B cell (primary cell): ENCODE measurements at regions not wholly inside any gene's neighbourhood (a gene's known extent, or its start where the extent isn't known, plus 50 kb on each side); places are given as distances from the start of the nearest gene placed in this dataset.
"Not testable (repeated sequence)": the region's sequence is repeated elsewhere in the genome, so short reads cannot be mapped to it uniquely, and the experiment has no call there.

Source experiments
- ATAC-seq: fragments of 200-7000 bp; cut with Tn5 transposase; one replicate; pipeline ENCODE4 v1.10.0; 2021; ENCODE audit warnings: low read depth, mild to moderate bottlenecking, moderate number of reproducible peaks, moderate library complexity
- CTCF ChIA-PET: fragments of 350-600 bp; sonication (Branson Sonifier 250); formaldehyde crosslinking; loops from one replicate; lab custom pipeline; 2021; ENCODE audit warnings: antibody characterized with exemption, inconsistent platforms; lab: Charles Lee
- POLR2A ChIA-PET: fragments of 350-600 bp; sonication (Branson Sonifier 250); formaldehyde crosslinking; loops from one replicate; lab custom pipeline; 2021; ENCODE audit warnings: antibody characterized with exemption; lab: Charles Lee
- DNase-seq: peaks from one replicate; pipeline ENCODE4 v3.0.0; 2013
- H2AFZ ChIP-seq: 2 replicates; pipeline ENCODE4 v1.6.1; 2012; ENCODE audit warnings: mild to moderate bottlenecking, low read depth, low read length; ENCODE audit not compliant: insufficient read depth, poor library complexity, severe bottlenecking
- H3K27ac ChIP-seq, 2 donors: 1 replicate in 1 of 2; 2 replicates in 1 of 2; pipeline ENCODE4 v1.5.1; 2012 to 2013; ENCODE audit warnings: low read length in 2 of 2, mild to moderate bottlenecking in 2 of 2, moderate library complexity in 1 of 2
- H3K27me3 ChIP-seq, 4 experiments: fragments of 200-600 bp in 1 of 4; sonication (generic) in 1 of 4; replicated peaks in 1 of 4; 1 replicate in 2 of 4; 2 replicates in 2 of 4; pipeline versions ENCODE4 v1.6.1 to v1.7.0; 2013 to 2016; ENCODE audit warnings: low read length in 3 of 4, mild to moderate bottlenecking in 2 of 4, mixed read lengths in 1 of 4, moderate library complexity in 1 of 4; ENCODE audit not compliant: insufficient read depth in 4 of 4, control insufficient read depth in 3 of 4; ENCODE audit errors: control extremely low read depth in 1 of 4
- H3K36me3 ChIP-seq, 2 experiments: replicated peaks in 1 of 2; 1 replicate in 1 of 2; 2 replicates in 1 of 2; pipeline versions ENCODE4 v1.6.1 to v1.7.1; 2013; ENCODE audit warnings: low read length in 1 of 2; ENCODE audit not compliant: insufficient read depth in 2 of 2, control insufficient read depth in 1 of 2; ENCODE audit errors: control extremely low read depth in 1 of 2, extremely low read depth in 1 of 2
- H3K4me1 ChIP-seq, 2 donors: fragments of 200-600 bp in 1 of 2; sonication (generic) in 1 of 2; 1 replicate in 1 of 2; 2 replicates in 1 of 2; pipeline versions ENCODE4 v1.5.1 to v1.6.1; 2013 to 2017; ENCODE audit warnings: low read length in 2 of 2; ENCODE audit not compliant: control insufficient read depth in 2 of 2, insufficient read depth in 2 of 2
- H3K4me2 ChIP-seq: replicated peaks from 2 replicates; pipeline ENCODE3; 2012; ENCODE audit warnings: mild to moderate bottlenecking, low read depth, low read length; ENCODE audit not compliant: poor library complexity, severe bottlenecking
- H3K4me3 ChIP-seq, 5 experiments: fragments of 200-600 bp in 1 of 5; sonication (generic) in 1 of 5; 1 replicate in 3 of 5; 2 replicates in 2 of 5; pipeline versions ENCODE4 v1.5.1 to v1.7.0; 2011 to 2016; ENCODE audit warnings: low read length in 4 of 5, mild to moderate bottlenecking in 4 of 5, low read depth in 2 of 5, control low read depth in 1 of 5, moderate library complexity in 1 of 5; ENCODE audit not compliant: insufficient read depth in 1 of 5; ENCODE audit errors: control extremely low read depth in 1 of 5, extremely low read depth in 1 of 5
- H3K79me2 ChIP-seq: fragments of 200-600 bp; sonication (generic); one replicate; pipeline ENCODE4 v1.6.0; 2016; ENCODE audit warnings: low read length; ENCODE audit not compliant: control insufficient read depth, insufficient read depth
- H3K9ac ChIP-seq: fragments of 200-600 bp; sonication (generic); 2 replicates; pipeline ENCODE4 v1.6.1; 2017; ENCODE audit warnings: mild to moderate bottlenecking, low read length, moderate library complexity
- H3K9me3 ChIP-seq, 3 donors: one replicate each; pipeline versions ENCODE4 v1.6.1 to v1.7.1; 2013; ENCODE audit warnings: low read length in 2 of 3; ENCODE audit not compliant: control insufficient read depth in 2 of 3, insufficient read depth in 1 of 3; ENCODE audit errors: control extremely low read depth in 1 of 3
- H4K20me1 ChIP-seq: 2 replicates; pipeline ENCODE4 v1.6.0; 2012; ENCODE audit warnings: mild to moderate bottlenecking, low read length; ENCODE audit not compliant: insufficient read depth, control insufficient read depth, poor library complexity, severe bottlenecking
- H3K27ac Mint-ChIP-seq: one replicate; pipeline ENCODE4 v1.8.0; 2021; ENCODE audit warnings: mixed read lengths
- H3K27me3 Mint-ChIP-seq: one replicate; pipeline ENCODE4 v1.8.0; 2021; ENCODE audit warnings: mixed read lengths
- H3K4me1 Mint-ChIP-seq: one replicate; pipeline ENCODE4 v1.8.0; 2021; ENCODE audit warnings: mixed read lengths
- H3K4me3 Mint-ChIP-seq: one replicate; pipeline ENCODE4 v1.8.0; 2021; ENCODE audit warnings: mixed read lengths
- H3K9me3 Mint-ChIP-seq: one replicate; pipeline ENCODE4 v1.8.0; 2022; ENCODE audit warnings: mixed read lengths; ENCODE audit not compliant: insufficient read depth
- EZH2 ChIP-seq: IDR thresholded peaks from 2 replicates; pipeline ENCODE4 v1.6.1; 2012; ENCODE audit warnings: borderline replicate concordance, low read depth, mild to moderate bottlenecking, moderate library complexity, low read length; ENCODE audit not compliant: insufficient read depth, poor library complexity, severe bottlenecking
- WGBS: methylation state at CpG from one replicate; pipeline ENCODE4 v1.1.5; 2013; ENCODE audit warnings: missing lambda C conversion rate; ENCODE audit not compliant: insufficient coverage; 5-methylcytosine and 5-hydroxymethylcytosine counted together
- intact Hi-C: fragments of 100-400 bp; cut with micrococcal nuclease; formaldehyde crosslinking; loops from one replicate; pipeline ENCODE4 v1.10.0; 2022
- TF ChIP-seq, protein P1 (sequence below): fragments of 200-600 bp; IDR thresholded peaks from one replicate; pipeline ENCODE4 v1.8.0; 2022; ENCODE audit warnings: antibody characterized with exemption, mild to moderate bottlenecking

DNA sequence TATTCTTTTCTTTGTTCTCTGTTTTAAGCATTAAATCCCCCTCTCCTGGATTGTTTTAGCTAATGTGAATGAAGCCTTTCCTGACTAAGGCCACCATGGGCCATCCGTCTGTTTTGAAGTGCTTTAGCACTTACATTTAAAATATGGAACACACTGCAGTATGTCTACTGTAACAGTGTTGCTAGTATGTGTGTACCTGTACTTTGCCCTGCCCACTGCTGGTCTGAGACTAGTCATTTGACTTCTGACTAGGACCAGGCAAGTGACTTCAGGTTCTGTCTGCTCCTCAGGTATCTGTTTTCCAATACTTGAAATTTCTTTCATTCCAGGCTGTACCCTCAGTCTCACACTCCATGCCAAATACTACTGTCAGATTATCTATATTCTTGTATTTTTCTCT lies 120.1 kb upstream of the TSPAN8 start:
- H3K27me3 Mint-ChIP-seq = no peaks in the 10 kb centered on the region
- Histone ChIP-seq H3K27me3 (no peaks in the 10 kb centered on the region), H3K27ac (no peak overlapping the region), H3K4me2 (no peak overlapping the region), H3K79me2 (no peaks in the 10 kb centered on the region), H3K4me1 (no peaks in the 10 kb centered on the region), H3K4me3 (no peak overlapping the region), H3K36me3 (no peaks in the 10 kb centered on the region), H4K20me1 (no peaks in the 10 kb centered on the region), H3K9me3 (no peaks in the 10 kb centered on the region), H3K9ac (no peak overlapping the region), H2AFZ (no peak overlapping the region)
- H3K4me1 Mint-ChIP-seq = no peaks in the 10 kb centered on the region
- H3K27ac Mint-ChIP-seq = no peak overlapping the region
- ChIA-PET POLR2A (no interaction called here), CTCF (no interaction called here)
- no CpG with 5 or more reads among the region's 1 CpG for WGBS
- DNase-seq = no peak
- H3K4me3 Mint-ChIP-seq = no peak overlapping the region
- intact Hi-C loops = no loop called here
- no peaks in the 10 kb centered on the region for H3K9me3 Mint-ChIP-seq
- no peak for TF ChIP-seq EZH2
- TF ChIP-seq, protein P1, sequence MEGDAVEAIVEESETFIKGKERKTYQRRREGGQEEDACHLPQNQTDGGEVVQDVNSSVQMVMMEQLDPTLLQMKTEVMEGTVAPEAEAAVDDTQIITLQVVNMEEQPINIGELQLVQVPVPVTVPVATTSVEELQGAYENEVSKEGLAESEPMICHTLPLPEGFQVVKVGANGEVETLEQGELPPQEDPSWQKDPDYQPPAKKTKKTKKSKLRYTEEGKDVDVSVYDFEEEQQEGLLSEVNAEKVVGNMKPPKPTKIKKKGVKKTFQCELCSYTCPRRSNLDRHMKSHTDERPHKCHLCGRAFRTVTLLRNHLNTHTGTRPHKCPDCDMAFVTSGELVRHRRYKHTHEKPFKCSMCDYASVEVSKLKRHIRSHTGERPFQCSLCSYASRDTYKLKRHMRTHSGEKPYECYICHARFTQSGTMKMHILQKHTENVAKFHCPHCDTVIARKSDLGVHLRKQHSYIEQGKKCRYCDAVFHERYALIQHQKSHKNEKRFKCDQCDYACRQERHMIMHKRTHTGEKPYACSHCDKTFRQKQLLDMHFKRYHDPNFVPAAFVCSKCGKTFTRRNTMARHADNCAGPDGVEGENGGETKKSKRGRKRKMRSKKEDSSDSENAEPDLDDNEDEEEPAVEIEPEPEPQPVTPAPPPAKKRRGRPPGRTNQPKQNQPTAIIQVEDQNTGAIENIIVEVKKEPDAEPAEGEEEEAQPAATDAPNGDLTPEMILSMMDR = no peak
- no peak for ATAC-seq

DNA sequence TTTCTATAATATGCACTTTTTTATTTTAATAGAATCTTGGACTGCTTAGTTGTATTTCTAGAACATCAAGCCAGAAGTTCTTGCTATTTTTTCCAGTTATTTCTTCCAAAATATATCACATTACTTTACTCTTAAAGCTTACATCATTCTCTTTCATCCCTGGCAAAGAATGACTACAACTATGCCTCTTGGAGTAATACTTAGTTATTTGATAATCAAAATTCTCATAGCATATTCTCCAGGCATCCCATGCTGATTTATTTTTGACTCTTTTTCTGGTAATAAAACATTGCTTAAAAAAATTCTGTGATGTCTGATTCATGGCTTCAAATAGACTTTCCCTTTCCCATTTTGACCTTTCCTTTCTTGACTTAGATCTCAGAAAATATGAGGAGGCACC lies 118.7 kb upstream of the TSPAN8 start:
- no peak for DNase-seq
- Histone ChIP-seq H3K27me3 (no peaks in the 10 kb centered on the region), H2AFZ (no peak overlapping the region), H3K4me3 (no peak overlapping the region), H3K9me3 (no peaks in the 10 kb centered on the region), H3K27ac (no peak overlapping the region), H3K9ac (no peak overlapping the region), H3K4me1 (no peaks in the 10 kb centered on the region), H3K79me2 (no peaks in the 10 kb centered on the region), H3K4me2 (no peak overlapping the region), H3K36me3 (no peaks in the 10 kb centered on the region), H4K20me1 (no peaks in the 10 kb centered on the region)
- CTCF ChIA-PET = no interaction called here
- no peak for ATAC-seq
- Mint-ChIP-seq H3K4me3 (no peak overlapping the region), H3K27me3 (no peaks in the 10 kb centered on the region), H3K4me1 (no peaks in the 10 kb centered on the region), H3K27ac (no peak overlapping the region), H3K9me3 (no peaks in the 10 kb centered on the region)
- POLR2A ChIA-PET = no interaction called here
- intact Hi-C loops = no loop called here
- TF ChIP-seq, protein P1 = no peak
- no peak for TF ChIP-seq EZH2

DNA sequence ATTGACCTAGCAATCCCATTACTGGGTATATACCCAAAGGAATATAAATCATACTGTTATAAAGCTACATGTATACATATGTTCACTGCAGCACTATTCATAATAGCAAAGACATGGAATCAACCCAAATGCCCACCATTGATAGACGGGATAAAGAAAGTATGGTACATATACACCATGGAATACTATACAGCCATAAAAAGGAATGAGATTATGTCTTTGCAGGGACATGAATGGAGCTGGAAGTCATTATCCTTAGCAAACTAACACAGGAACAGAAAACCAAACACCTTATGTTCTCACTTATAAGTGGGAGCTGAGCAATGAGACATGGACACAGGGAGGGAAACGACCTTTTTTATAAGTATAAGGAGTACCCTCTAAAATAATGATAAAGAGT lies 113.0 kb upstream of the TSPAN8 start:
- DNase-seq, CTCF ChIA-PET, ATAC-seq, intact Hi-C loops, H3K27me3 Mint-ChIP-seq, POLR2A ChIA-PET, H3K27me3 ChIP-seq, H2AFZ ChIP-seq, H3K9me3 Mint-ChIP-seq, H3K4me3 Mint-ChIP-seq, H3K4me1 ChIP-seq, H3K9ac ChIP-seq, H3K79me2 ChIP-seq, H4K20me1 ChIP-seq, H3K9me3 ChIP-seq, H3K4me1 Mint-ChIP-seq, H3K4me2 ChIP-seq, H3K27ac ChIP-seq, H3K27ac Mint-ChIP-seq, H3K36me3 ChIP-seq, H3K4me3 ChIP-seq: not testable (repeated sequence)
- no CpG with 5 or more reads among the region's 2 CpGs for WGBS
